ENCODE measurements at regions not wholly inside any gene's neighbourhood (a gene's known extent, or its start where the extent isn't known, plus 50 kb on each side); places are given as distances from the start of the nearest gene placed in this dataset.

- 45% methylated on average over 5 of the region's 5 CpGs for WGBS (ENCODE audit: insufficient coverage, low coverage, low lambda C conversion rate, missing lambda C conversion rate)
- Histone ChIP-seq H3K27me3 (no peaks in the 10 kb centered on the region), H3K9me3 (no peaks in the 10 kb centered on the region), H3K36me3 (no peaks in the 10 kb centered on the region), H3K27ac (no peak overlapping the region), H3K4me3 (no peak overlapping the region), H3K4me1 (peaks cover 0 to 1% (median 0%) of the 10 kb centered on the region in 4 donors)
- intact Hi-C loops (cut with DNase I) = no loop called here
- no peak for ATAC-seq
- no peak for DNase-seq
- TF ChIP-seq, protein P1, sequence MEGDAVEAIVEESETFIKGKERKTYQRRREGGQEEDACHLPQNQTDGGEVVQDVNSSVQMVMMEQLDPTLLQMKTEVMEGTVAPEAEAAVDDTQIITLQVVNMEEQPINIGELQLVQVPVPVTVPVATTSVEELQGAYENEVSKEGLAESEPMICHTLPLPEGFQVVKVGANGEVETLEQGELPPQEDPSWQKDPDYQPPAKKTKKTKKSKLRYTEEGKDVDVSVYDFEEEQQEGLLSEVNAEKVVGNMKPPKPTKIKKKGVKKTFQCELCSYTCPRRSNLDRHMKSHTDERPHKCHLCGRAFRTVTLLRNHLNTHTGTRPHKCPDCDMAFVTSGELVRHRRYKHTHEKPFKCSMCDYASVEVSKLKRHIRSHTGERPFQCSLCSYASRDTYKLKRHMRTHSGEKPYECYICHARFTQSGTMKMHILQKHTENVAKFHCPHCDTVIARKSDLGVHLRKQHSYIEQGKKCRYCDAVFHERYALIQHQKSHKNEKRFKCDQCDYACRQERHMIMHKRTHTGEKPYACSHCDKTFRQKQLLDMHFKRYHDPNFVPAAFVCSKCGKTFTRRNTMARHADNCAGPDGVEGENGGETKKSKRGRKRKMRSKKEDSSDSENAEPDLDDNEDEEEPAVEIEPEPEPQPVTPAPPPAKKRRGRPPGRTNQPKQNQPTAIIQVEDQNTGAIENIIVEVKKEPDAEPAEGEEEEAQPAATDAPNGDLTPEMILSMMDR (IDR thresholded peaks at IDR 0.05) = no peak
- TF ChIP-seq POLR2A (IDR thresholded peaks at IDR 0.05) = no peak
Observed at GRCh38 chr2:136251197-136251884, 133.4 kb upstream of the CXCR4 start.

DNA sequence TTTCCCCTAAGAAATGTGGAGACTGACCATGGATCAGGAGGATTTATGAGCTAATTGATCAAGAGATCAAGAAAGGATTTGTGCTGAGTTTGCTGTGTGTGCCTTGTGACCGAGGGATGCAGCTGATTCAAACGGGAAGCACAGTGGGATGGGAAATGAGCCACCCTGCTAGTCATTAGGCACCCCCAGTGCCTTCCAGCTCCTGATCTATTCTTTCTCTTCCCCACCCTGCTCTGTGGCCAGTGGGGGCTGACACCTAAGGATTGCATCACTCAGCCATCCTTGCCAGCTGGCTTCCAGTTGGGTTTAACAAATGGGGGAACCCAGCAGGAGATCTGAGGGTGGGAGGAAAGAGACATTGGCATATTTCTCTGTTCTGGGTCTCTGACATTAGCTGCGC lies 132.2 kb upstream of the CXCR4 start:
- intact Hi-C loops (cut with DNase I) = no loop called here
- no peak for DNase-seq
- Histone ChIP-seq H3K27ac (no peak overlapping the region), H3K9me3 (no peaks in the 10 kb centered on the region), H3K27me3 (no peaks in the 10 kb centered on the region), H3K4me3 (no peak overlapping the region), H3K36me3 (no peaks in the 10 kb centered on the region), H3K4me1 (peaks cover 0 to 5% (median 0%) of the 10 kb centered on the region in 4 donors)
- TF ChIP-seq, protein P1 (IDR thresholded peaks at IDR 0.05) = no peak
- TF ChIP-seq POLR2A (IDR thresholded peaks at IDR 0.05) = no peak
- no peak for ATAC-seq
- 0% methylated on average over 2 of the region's 3 CpGs for WGBS (ENCODE audit: insufficient coverage, low coverage, low lambda C conversion rate, missing lambda C conversion rate)

GRCh38 chr2:136248907-136249306 lies 131.0 kb upstream of the CXCR4 start:
- ATAC-seq = no peak
- TF ChIP-seq, protein P1 (IDR thresholded peaks at IDR 0.05) = no peak
- TF ChIP-seq POLR2A (IDR thresholded peaks at IDR 0.05) = no peak
- no peaks in the 10 kb centered on the region for H3K9me3 ChIP-seq
- H3K4me1 ChIP-seq = peaks cover 0 to 5% (median 0%) of the 10 kb centered on the region in 4 donors
- intact Hi-C loops (cut with DNase I) = no loop called here
- H3K4me3 ChIP-seq = no peak overlapping the region
- 52% methylated on average over 2 of the region's 2 CpGs for WGBS (ENCODE audit: insufficient coverage, low coverage, low lambda C conversion rate, missing lambda C conversion rate)
- no peak overlapping the region for H3K27ac ChIP-seq
- H3K36me3 ChIP-seq = no peaks in the 10 kb centered on the region
- H3K27me3 ChIP-seq = no peaks in the 10 kb centered on the region
- no peak for DNase-seq

DNA sequence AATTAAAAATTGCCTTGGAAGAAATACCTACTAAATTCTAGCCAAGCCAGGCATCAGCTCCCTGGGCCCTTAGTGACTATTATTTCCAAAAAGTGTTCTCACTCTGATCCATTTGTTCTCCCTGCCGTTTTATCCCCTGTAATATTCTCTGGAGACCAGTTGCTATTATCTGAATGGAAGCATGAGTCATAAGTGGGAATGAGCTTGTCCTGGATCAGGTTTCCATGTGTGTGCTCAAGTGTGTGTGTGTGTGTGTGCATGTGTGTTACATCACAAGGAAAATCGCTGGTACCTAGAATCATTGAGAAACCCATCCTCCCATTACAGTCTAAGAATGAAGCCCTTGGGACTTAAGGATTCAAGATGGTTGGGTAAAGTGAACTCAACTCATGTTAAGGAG lies 130.3 kb upstream of the CXCR4 start:
- intact Hi-C loops (cut with DNase I) = no loop called here
- no peak for ATAC-seq
- no peaks in the 10 kb centered on the region for H3K9me3 ChIP-seq
- H3K36me3 ChIP-seq = no peaks in the 10 kb centered on the region
- no peak for DNase-seq
- peaks cover 0 to 5% (median 0%) of the 10 kb centered on the region in 4 donors for H3K4me1 ChIP-seq
- no peak for TF ChIP-seq POLR2A (IDR thresholded peaks at IDR 0.05)
- TF ChIP-seq, protein P1 (IDR thresholded peaks at IDR 0.05) = no peak
- no peaks in the 10 kb centered on the region for H3K27me3 ChIP-seq
- 53% methylated on average over 2 of the region's 2 CpGs for WGBS (ENCODE audit: insufficient coverage, low coverage, low lambda C conversion rate, missing lambda C conversion rate)
- H3K27ac ChIP-seq = no peak overlapping the region
- no peak overlapping the region for H3K4me3 ChIP-seq

All from right lobe of liver (tissue), 6 donors.